Smooth muscle cell (in vitro differentiated cells): ENCODE measurements at regions not wholly inside any gene's neighbourhood (a gene's known extent, or its start where the extent isn't known, plus 50 kb on each side); places are given as distances from the start of the nearest gene placed in this dataset.

ENCODE experiments used
- DNase-seq: peaks from one replicate; lab custom pipeline; 2025; ENCODE audit not compliant: unreplicated experiment; lab: John Stamatoyannopoulos, UW
- H2AFZ ChIP-seq: fragments of 200-600 bp; sonication (generic); 2 replicates; pipeline ENCODE4 v1.6.0; 2016; ENCODE audit warnings: antibody characterized with exemption, low read depth, mild to moderate bottlenecking
- H3F3A ChIP-seq: fragments of 200-600 bp; sonication (generic); 2 replicates; pipeline ENCODE4 v1.6.0; 2017; ENCODE audit warnings: antibody characterized with exemption, low read depth
- H3K27ac ChIP-seq: fragments of 200-600 bp; sonication (generic); 2 replicates; pipeline ENCODE4 v1.5.1; 2016; ENCODE audit warnings: low read depth, mild to moderate bottlenecking
- H3K27me3 ChIP-seq: fragments of 200-600 bp; sonication (generic); 2 replicates; pipeline ENCODE4 v1.6.1; 2016; ENCODE audit warnings: low read depth, mild to moderate bottlenecking
- H3K36me3 ChIP-seq: fragments of 200-600 bp; sonication (generic); 2 replicates; pipeline ENCODE4 v1.5.1; 2016; ENCODE audit warnings: low read depth
- H3K4me1 ChIP-seq: fragments of 200-600 bp; sonication (generic); 2 replicates; pipeline ENCODE4 v1.5.1; 2016; ENCODE audit warnings: low read depth
- H3K4me2 ChIP-seq: fragments of 200-600 bp; sonication (generic); 2 replicates; pipeline ENCODE4 v1.6.0; 2016; ENCODE audit warnings: mild to moderate bottlenecking
- H3K4me3 ChIP-seq: fragments of 200-600 bp; sonication (generic); 2 replicates; pipeline ENCODE4 v1.5.1; 2016; ENCODE audit warnings: mild to moderate bottlenecking
- H3K79me2 ChIP-seq: fragments of 200-600 bp; sonication (generic); 2 replicates; pipeline ENCODE4 v1.6.0; 2016; ENCODE audit warnings: low read depth, mild to moderate bottlenecking
- H3K9ac ChIP-seq: fragments of 200-600 bp; sonication (generic); 2 replicates; pipeline ENCODE4 v1.6.0; 2016; ENCODE audit warnings: low read depth
- H3K9me3 ChIP-seq: fragments of 200-600 bp; sonication (generic); replicated peaks from 2 replicates; pipeline ENCODE4 v1.5.1; 2016; ENCODE audit warnings: low read depth
- H4K20me1 ChIP-seq: fragments of 200-600 bp; sonication (generic); 2 replicates; pipeline ENCODE4 v1.6.0; 2016; ENCODE audit warnings: low read depth
- CTCF ChIP-seq: fragments of 200-600 bp; sonication (generic); IDR thresholded peaks from 2 replicates; pipeline ENCODE4 v1.5.1; 2017; ENCODE audit warnings: borderline replicate concordance, mild to moderate bottlenecking, antibody characterized with exemption; ENCODE audit not compliant: insufficient read depth, poor library complexity, severe bottlenecking
- WGBS: methylation state at CpG from one replicate; pipeline ENCODE4 v1.1.7; 2016; ENCODE audit warnings: low lambda C conversion rate; 5-methylcytosine and 5-hydroxymethylcytosine counted together

GRCh38 chr17:14755002-14755401, 454.1 kb downstream of the HS3ST3B1 start:
- no peak for DNase-seq
- Histone ChIP-seq H3K27me3 (no peaks in the 10 kb centered on the region), H3K4me3 (no peak overlapping the region), H3K9me3 (no peaks in the 10 kb centered on the region), H3F3A (no peaks in the 10 kb centered on the region), H4K20me1 (no peaks in the 10 kb centered on the region), H3K79me2 (no peaks in the 10 kb centered on the region), H2AFZ (no peak overlapping the region), H3K36me3 (no peaks in the 10 kb centered on the region), H3K4me1 (peaks cover 3% of the 10 kb centered on the region), H3K27ac (no peak overlapping the region), H3K9ac (no peak overlapping the region), H3K4me2 (no peak overlapping the region)
- TF ChIP-seq CTCF, result no peak
- 4% methylated on average over 1 of the region's 1 CpG for WGBS

- Histone ChIP-seq H3K79me2 (no peaks in the 10 kb centered on the region), H4K20me1 (no peaks in the 10 kb centered on the region), H3K36me3 (no peaks in the 10 kb centered on the region), H3K27ac (no peak overlapping the region), H3K27me3 (no peaks in the 10 kb centered on the region), H3K9ac (no peak overlapping the region), H3F3A (no peaks in the 10 kb centered on the region), H3K4me3 (no peak overlapping the region), H3K4me2 (no peak overlapping the region), H2AFZ (no peak overlapping the region), H3K9me3 (no peaks in the 10 kb centered on the region), H3K4me1 (no peaks in the 10 kb centered on the region)
- TF ChIP-seq CTCF, result no peak
- 86% methylated on average over 6 of the region's 6 CpGs for WGBS
- DNase-seq, result no peak
These were observed 452.5 kb downstream of the HS3ST3B1 start for GRCh38 chr17:14753383-14753782.

- Histone ChIP-seq H4K20me1 (no peaks in the 10 kb centered on the region), H3K36me3 (no peaks in the 10 kb centered on the region)
These were observed 451.1 kb downstream of the HS3ST3B1 start for GRCh38 chr17:14752011-14752410.

More at GRCh38 chr17:14752011-14752410, 451.1 kb downstream of the HS3ST3B1 start:
- Histone ChIP-seq H2AFZ (no peak overlapping the region), H3K27ac (no peak overlapping the region), H3K79me2 (no peaks in the 10 kb centered on the region), H3K9me3 (no peaks in the 10 kb centered on the region), H3F3A (no peaks in the 10 kb centered on the region), H3K9ac (no peak overlapping the region), H3K4me3 (no peak overlapping the region), H3K4me1 (no peaks in the 10 kb centered on the region), H3K4me2 (no peak overlapping the region), H3K27me3 (no peaks in the 10 kb centered on the region)
- WGBS, result 96% methylated on average over 2 of the region's 2 CpGs
- no peak for TF ChIP-seq CTCF
- DNase-seq, result no peak
